ENCODE measurements at regions not wholly inside any gene's neighbourhood (a gene's known extent, or its start where the extent isn't known, plus 50 kb on each side); places are given as distances from the start of the nearest gene placed in this dataset.

DNA sequence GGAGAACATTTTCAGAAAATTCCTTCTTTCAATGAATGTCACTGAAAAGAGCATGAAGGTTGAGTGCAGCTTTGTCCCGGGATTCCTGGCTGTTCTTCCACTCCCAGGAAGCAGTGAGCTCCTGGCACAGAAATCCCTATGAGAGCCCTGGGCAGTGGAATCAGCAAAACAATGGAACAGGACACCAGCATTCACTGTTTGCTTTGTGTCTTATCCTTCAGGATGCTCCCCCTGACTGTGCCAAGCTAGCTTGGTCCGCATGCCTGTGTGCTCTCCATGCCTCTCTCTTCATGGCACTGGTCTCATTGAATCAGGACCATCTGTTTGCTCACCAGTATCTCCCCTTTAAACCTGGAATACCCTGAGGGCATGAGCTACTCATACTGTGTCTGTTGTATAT lies 102.0 kb upstream of the GADL1 start:
- TF ChIP-seq, protein P1, sequence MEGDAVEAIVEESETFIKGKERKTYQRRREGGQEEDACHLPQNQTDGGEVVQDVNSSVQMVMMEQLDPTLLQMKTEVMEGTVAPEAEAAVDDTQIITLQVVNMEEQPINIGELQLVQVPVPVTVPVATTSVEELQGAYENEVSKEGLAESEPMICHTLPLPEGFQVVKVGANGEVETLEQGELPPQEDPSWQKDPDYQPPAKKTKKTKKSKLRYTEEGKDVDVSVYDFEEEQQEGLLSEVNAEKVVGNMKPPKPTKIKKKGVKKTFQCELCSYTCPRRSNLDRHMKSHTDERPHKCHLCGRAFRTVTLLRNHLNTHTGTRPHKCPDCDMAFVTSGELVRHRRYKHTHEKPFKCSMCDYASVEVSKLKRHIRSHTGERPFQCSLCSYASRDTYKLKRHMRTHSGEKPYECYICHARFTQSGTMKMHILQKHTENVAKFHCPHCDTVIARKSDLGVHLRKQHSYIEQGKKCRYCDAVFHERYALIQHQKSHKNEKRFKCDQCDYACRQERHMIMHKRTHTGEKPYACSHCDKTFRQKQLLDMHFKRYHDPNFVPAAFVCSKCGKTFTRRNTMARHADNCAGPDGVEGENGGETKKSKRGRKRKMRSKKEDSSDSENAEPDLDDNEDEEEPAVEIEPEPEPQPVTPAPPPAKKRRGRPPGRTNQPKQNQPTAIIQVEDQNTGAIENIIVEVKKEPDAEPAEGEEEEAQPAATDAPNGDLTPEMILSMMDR (IDR thresholded peaks at IDR 0.05; ENCODE audit: low read depth, low read length, missing control alignments) = no peak

DNA sequence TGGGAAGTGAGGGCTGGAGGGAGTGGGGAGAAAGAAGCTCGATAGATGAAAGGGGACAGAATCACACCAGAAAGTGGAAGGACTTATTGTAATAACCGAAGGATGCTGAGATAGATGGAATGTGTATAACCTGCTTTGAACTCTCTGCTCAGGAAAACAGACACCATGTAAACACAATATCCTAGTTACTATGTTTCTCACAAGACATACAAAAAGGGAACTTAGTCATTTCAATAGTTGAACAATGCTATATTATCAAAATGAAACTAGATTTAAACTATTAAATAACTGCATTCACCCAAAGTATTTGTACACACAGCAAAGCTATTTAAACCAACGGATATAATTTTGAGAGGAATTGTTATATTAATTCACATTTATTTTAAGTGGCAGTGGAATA lies 108.3 kb upstream of the GADL1 start:
- TF ChIP-seq, protein P1 (IDR thresholded peaks at IDR 0.05; ENCODE audit: low read depth, low read length, missing control alignments) = no peak
- H3K4me3 ChIP-seq (ENCODE audit: low read depth, low read length) = no peak overlapping the region
- DNase-seq (ENCODE audit: low read depth) = no peak

More for the DNA sequence above, 102.0 kb upstream of the GADL1 start:
- no peak for DNase-seq (ENCODE audit: low read depth)
- H3K4me3 ChIP-seq (ENCODE audit: low read depth, low read length) = no peak overlapping the region

DNA sequence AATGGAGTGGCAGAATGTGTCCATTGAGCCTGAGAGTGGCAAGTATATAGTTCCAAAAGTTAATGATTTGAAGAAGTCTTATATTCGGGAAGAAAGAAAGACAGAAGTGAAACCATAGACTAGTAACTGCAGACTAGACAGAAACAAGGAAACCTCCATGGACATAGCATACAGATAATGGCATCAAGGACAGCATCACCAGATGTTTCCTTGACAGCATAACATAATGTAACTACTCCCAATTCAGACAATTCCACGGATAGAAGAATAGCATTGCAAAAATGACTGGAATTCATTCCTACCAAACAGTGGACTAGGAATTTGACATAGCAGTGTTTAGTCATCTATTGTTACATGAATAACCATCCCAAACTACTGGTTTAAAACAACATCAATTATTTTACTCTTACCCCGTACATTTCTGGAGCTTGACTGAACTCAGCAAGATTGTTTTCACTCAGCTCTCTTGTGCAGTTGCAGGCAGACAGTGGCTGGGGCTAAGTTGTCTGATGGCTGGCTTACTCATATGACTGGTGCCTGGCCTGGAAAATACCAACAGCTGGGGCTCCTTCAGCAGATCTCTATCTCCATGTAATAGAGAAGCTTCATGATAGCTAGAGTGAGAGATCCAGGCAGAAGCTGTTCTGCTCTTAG lies 109.7 kb upstream of the GADL1 start:
- TF ChIP-seq, protein P1 (IDR thresholded peaks at IDR 0.05; ENCODE audit: low read depth, low read length, missing control alignments) = no peak
- DNase-seq (ENCODE audit: low read depth) = no peak
- no peak overlapping the region for H3K4me3 ChIP-seq (ENCODE audit: low read depth, low read length)

DNA sequence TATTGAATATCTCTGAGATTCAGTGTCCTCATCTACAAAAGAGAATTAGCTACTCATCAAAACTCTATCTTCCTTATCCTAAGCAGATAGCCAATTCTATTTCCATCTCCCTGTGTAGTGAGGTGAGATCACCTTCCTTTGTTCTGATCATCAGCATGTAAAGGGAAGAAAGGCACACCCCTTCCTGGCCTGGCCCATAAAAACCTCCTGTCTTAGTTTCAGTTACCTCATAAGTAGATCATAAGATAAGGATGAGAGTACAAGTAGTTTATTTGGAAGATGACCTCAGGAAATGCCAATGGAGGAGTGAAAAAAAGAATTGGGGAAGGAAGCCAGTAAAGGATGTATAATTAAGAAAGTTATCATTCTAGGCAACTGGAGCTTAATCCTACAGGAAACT lies 114.5 kb upstream of the GADL1 start:
- TF ChIP-seq, protein P1 (IDR thresholded peaks at IDR 0.05; ENCODE audit: low read depth, low read length, missing control alignments) = no peak
- DNase-seq (ENCODE audit: low read depth) = no peak
- H3K4me3 ChIP-seq (ENCODE audit: low read depth, low read length) = no peak overlapping the region

DNA sequence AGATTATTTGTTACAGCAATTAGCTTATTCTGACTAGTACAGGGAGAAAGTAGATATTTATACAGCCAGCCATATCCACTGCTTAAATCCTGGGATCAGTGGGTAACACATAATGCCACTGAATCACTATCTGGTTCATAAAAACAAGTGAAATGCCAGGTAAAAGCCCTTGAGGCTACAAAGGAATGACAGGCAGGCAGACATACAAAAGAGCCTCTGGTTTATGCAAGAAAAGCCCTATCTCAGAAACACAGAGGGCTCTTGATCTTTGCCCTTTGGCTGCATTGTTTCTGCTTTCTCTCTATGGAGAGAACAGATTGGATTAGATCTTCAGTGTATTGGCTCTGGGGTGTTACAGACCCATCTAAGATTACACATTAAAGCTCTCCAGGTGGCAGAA lies 115.4 kb upstream of the GADL1 start:
- H3K4me3 ChIP-seq (ENCODE audit: low read depth, low read length) = no peak overlapping the region
- TF ChIP-seq, protein P1 (IDR thresholded peaks at IDR 0.05; ENCODE audit: low read depth, low read length, missing control alignments) = no peak

DNA sequence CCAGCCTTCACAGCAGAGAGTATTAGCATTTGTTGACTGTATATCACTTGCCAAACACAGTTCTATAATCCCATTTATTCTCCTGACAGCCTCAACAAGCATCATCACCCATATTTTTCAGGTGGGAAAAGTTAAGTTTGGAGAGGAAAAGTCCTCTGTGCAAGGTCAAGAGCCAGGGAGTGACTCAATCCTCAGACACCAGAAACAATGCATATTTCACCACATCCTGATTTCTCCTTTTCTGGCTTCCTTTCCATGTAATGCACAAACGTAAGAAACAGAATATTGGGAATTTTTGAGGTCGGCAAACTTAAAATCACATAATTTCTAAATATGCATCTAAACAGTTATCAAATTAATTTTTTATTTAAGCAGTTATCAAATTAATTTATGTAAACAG lies 116.0 kb upstream of the GADL1 start:
- DNase-seq (ENCODE audit: low read depth) = no peak
- TF ChIP-seq, protein P1 (IDR thresholded peaks at IDR 0.05; ENCODE audit: low read depth, low read length, missing control alignments) = no peak
- no peak overlapping the region for H3K4me3 ChIP-seq (ENCODE audit: low read depth, low read length)

More for the DNA sequence above, 115.4 kb upstream of the GADL1 start:
- DNase-seq (ENCODE audit: low read depth) = no peak

DNA sequence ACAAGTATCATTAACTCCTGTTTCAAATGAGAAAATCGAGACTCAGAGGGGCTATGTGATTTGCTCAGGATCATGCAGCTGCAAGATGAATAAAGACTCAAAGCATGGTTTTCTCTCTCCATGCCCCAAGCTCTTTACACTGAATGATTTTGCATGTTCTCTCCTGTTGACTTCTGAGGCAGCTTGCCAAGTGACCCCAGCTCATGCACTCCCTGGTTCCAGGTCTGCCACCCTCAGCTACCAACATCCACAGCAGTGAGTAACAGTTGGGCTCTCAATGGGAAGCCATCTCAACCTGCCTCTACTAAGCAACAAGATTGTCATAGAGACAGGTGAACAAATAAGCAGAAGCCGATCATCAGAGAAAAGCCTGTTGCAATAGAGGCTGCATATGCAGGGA lies 116.9 kb upstream of the GADL1 start:
- no peak for DNase-seq (ENCODE audit: low read depth)
- no peak overlapping the region for H3K4me3 ChIP-seq (ENCODE audit: low read depth, low read length)
- TF ChIP-seq, protein P1 (IDR thresholded peaks at IDR 0.05; ENCODE audit: low read depth, low read length, missing control alignments) = no peak

Data from GM12864 (cell line).